CD4-positive, alpha-beta T cell treated with Interferon alpha-2 for 1 hour (primary cell): ENCODE measurements at regions not wholly inside any gene's neighbourhood (a gene's known extent, or its start where the extent isn't known, plus 50 kb on each side); places are given as distances from the start of the nearest gene placed in this dataset.
"Not testable (repeated sequence)": the region's sequence is repeated elsewhere in the genome, so short reads cannot be mapped to it uniquely, and the experiment has no call there.

Experiments used
- DNase-seq, 2 donors: peaks; one replicate each; pipeline ENCODE4 v3.0.0-alpha.2; 2020 to 2022

DNA sequence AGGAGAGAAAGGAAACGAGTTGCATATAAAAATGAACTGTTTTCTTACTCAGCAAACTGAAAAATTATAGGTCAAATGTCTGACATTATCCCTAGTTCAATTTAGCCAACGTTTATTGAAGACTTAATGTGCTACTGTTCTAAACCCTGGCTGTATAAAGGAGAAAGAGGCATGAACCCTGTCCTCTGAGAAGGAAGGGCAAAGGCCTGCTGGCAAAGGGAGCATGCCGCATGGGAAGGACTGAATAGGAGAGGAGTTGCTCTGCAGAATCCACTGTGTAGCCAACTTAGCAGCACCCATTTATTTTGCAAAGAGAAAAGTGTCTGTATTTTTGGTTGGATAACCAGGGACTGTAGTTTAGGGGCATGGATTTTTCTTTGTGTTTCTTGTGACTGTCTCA, 132.5 kb downstream of the GOSR1 start:
- DNase-seq: not testable (repeated sequence)

DNA sequence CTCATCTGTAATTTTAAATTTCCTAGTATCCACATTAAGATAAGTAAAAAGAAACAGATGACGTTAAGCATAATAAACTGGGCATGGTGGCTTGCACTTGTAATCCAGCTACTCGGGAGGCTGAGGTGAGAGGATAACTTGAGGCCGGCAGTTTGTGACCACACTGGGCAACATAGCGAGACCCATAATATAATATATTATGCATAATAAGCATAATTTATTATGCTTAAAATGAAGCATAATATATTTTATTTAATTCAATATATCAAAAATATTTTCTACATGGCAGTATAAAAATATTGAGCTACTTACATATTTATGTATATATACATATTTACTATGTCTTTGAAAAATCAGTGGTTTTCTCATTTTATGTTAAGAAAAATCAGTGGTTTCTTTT, 128.3 kb downstream of the GOSR1 start:
- DNase-seq: no peak

DNA sequence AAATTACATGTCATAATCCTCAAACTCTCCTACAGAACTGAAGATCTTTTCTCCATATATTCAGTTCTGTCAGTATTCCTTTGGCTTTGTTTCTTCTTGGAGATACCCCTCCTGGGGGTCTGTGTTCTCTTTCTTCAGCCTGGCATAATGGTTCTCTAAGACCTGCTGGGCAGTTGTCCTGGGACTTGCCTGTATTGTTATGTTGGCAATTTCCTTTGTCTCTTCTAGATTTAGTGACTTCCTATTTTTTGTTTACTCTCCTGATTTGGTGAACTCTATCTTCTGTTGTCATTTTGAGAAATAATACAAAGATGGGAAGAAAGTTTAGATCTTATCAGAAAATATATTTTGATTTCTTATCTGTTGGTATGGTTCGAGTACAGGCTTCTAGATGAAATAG, 127.8 kb downstream of the GOSR1 start:
- DNase-seq: no peak

DNA sequence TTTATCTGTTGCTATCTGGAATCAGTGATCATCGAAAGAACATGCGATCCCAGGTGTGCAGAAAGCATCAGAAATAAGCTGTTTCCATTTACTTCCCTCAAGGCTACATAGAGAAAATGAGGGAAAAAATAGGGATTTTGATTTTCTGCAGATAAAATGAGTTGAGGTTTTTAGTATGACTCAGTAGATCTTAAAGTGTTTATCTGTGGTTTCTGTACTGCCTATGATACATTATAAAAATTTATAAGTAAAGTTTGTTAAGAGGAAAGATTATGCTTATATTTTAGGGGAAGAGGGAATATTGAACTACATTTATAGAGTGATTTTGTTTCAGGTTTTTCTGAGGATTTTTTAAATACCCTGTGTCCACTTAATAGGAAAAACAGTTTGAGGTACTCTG, 125.2 kb downstream of the GOSR1 start:
- DNase-seq: not testable (repeated sequence)

DNA sequence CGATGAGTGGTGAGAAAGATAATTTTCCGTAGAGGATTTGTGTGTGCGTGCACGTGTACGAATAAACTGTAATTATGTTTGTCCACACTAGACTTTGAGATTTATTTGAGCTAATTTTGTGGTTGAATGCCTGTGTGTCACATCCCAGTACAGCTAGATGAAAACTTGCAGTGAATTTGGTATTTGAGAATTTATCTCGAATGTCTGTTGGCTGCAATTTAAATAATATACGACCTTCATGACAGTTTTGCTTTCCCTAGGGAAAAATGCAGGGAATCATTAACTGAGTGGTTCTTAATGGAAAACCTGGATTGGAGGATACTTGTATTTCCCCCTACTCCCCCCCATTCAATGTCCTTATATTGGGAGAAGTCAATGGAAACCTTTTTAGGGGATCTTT, 124.8 kb downstream of the GOSR1 start:
- not testable (repeated sequence) for DNase-seq

DNA sequence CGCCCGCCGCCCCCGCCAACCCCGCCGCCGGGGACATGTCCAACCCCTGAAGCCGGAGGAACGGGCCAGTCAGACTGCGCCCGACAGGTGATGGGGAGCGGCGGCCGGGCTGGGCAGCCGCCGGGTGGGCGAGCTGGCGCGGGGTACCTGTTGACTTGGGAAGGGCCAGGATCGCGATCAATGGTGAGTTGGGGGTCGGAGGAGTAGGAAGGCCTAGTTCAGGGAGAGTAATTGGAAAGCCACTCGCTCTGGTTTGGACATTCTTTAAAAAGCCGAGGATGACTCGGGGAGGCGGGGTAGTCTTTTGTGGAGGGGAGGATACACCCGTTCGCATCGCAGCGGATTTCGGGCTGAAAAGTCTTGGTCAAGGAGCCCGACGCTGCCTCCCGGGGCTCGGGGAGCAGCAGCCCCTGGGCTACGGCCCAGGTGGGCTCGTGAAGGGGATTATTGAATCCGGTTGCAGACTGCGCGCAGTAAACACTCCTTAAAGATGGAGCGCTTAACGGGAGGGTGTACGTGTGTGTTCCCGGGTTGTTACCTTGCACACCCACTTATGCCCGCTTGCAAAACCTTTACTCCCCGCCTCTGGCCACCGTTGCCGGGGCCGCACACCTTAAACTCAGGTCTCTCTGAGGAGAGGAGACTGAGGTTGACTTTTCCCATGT, 123.8 kb downstream of the GOSR1 start:
- peak in 1 of 2 donors; percentile 10 for DNase-seq

DNA sequence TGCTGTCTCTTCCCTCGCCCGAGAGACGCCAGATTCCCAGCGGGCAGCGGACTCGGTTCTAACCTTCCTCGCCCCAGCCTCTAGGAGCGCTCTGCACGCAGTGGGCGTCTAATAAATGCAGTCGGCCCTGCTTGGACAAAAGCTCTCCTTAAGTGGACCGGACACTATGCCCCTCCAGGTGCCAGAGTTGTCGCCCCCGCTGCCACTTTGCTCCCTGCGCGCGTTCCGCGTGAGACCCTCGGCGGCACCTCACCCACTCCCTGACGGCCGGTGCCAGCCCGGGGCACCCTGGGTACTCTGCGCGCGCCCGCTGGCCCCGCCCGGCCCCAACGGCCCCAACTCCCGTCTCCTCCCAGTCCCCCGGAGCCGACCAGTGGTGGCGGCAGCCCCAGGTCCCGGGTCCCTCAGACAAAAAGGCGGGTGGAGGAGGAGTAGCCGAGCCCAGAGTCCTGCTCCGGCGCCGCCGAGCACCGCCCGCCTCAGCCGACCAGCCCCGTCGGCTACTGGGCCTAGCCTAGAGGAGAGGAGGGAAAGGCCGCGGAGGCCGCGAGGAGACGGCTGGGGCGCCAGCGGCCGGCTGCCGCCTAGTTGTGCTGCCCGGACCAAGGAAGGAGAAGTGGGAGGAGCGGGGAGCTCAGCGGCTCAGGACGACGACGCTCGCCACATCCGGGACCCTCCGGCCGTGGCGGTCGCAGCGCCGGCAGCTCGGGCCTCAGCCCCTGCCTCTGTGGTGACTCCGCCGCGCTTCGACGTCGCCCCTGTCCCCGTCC, 123.0 kb downstream of the GOSR1 start:
- peak; percentile 57 to 60 for DNase-seq

DNA sequence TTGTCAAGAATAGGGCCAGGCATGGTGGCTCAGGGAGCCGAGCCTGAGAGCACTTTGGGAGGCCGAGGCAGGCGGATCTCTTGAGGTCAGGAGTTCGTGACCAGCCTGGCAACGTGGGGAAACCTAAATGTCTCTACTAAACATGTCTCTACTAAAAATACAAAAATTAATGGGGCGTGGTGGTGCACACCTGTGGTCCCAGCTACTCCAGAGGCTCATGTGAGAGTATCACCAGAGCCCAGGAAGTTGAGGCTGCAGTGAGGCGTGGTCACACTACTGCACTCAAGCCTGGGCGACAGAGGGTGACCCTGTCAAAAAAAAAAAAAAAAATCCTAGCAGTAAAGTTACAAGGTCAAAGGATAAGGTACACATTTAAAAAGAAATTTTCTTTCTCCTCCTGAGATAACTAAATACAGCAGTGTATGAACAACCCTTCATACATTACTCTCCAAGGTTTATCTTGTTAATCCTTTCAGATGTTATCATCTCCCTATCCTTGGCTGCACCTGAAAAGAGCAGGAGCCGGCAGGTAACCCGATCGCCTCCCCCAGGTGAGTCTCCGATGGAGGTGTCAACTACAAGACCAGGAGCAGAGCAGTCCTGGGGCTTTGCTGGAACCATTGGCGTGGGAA, 122.3 kb downstream of the GOSR1 start:
- no peak for DNase-seq

DNA sequence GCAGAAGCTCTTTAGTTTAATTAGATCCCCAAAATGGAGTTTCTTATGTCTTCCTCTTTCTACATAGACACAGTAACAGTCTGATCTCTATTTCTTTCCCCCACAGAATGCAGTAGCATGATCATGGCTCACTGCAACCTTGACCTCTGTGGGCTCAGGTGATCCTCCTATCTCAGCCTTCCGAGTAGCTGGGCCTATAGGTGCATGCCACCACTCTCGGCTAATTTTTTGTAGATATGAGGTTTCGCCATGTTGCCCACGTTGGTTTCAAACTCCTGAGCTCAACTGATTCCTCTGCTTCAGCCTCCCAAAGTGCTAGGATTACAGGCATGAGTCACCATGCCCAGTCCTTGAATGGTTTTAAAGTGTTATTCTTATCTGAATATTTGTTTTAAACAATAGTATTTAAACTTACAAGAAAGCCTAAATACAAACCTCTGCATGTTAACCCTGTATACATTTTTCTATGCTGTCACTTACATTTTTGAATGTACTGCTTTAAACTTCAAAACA, 120.6 kb downstream of the GOSR1 start:
- no peak for DNase-seq

DNA sequence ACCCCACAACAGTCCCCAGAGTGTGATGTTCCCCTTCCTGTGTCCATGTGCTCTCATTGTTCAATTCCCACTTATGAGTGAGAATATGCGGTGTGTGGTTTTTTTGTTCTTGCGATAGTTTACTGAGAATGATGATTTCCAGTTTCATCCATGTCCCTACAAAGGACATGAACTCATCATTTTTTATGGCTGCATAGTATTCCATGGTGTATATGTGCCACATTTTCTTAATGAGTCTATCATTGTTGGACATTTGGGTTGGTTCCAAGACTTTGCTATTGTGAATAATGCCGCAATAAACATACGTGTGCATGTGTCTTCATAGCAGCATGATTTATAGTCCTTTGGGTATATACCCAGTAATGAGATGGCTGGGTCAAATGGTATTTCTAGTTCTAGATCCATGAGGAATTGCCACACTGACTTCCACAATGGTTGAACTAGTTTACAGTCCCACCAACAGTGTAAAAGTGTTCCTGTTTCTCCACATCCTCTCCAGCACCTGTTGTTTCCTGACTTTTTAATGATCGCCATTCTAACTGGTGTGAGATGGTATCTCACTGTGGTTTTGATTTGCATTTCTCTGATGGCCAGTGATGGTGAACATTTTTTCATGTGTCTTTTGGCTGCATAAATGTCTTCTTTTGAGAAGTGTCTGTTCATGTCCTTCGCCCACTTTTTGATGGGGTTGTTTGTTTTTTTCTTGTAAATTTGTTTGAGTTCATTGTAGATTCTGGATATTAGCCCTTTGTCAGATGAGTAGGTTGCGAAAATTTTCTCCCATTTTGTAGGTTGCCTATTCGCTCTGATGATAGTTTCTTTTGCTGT, 120.0 kb downstream of the GOSR1 start:
- DNase-seq: not testable (repeated sequence)

DNA sequence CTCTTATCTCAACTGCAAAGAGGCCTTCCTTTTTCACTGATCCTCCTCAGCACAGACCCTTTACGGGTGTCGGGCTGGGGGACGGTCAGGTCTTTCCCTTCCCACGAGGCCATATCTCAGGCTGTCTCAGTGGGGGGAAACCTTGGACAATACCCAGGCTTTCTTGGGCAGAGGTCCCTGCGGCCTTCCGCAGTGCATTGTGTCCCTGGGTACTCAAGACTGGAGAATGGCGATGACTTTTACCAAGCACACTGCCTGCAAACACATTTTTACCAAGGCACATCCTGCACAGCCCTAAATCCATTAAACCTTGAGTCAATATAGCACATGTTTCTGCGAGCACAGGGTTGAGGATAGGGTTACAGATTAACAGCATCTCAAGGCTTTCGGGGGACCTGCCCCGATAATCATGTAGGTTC, 117.8 kb downstream of the GOSR1 start:
- not testable (repeated sequence) for DNase-seq

DNA sequence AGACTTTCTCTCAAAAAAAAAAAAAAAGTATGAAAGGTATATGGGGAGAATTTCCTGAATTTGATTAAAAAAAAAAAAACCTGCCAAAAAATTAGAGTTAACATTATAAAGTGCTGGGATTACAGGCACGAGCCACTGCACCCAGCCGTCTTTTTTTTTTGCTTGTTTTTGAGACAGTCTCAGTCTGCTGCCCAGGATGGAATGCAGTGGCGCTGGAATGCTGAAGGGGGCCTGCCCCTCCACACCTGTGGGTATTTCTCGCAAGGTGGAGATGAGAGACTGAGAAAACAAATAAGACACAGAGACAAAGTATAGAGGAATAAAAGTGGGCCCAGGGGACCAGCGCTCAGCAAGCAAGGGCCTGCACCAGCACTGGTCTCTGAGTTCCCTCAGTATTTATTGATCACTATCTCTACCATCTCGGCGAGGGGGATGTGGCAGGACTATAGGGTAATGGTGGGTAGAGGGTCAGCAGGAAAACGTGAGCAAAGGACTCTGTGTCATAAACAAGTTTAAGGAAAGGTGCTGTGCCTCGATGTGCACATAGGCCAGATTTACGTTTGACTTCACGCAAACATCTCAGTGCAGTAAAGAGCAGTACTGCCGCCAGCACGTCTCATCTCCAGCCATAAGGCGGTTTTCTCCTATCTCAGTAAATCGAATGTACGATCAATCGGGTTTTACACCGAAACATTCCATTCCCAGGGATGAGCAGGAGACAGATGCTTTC, 117.2 kb downstream of the GOSR1 start:
- no peak for DNase-seq

DNA sequence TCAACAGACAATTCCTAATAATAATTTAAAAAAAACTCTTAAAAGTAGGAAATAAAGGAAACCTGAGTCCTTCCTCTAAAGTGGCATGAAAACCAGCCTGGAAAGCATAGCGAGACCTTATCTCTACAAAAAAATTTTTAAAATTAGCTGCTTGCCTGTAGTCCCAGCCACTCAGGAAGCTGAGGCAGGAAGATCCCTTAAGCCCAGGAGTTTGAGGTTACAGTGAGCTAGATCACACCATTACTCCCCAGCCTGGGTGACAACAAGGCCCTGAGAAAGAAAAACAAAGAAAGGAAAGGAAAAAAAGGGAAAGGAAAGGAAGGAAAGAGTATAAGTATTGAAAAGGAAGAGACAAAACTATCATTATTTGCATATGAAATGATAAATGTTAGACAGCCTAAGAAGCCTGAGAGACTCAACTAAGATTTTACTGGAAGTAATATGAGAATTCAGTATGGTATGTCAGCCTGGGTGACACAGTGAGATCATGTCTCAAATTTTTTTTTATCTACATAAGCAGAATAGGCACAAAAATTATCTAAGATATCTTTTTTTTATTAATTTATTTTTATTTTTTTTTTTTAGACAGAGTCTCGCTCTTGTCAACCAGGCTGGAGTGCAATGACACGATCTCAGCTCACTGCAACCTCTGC, 113.0 kb downstream of the GOSR1 start:
- no peak for DNase-seq

DNA sequence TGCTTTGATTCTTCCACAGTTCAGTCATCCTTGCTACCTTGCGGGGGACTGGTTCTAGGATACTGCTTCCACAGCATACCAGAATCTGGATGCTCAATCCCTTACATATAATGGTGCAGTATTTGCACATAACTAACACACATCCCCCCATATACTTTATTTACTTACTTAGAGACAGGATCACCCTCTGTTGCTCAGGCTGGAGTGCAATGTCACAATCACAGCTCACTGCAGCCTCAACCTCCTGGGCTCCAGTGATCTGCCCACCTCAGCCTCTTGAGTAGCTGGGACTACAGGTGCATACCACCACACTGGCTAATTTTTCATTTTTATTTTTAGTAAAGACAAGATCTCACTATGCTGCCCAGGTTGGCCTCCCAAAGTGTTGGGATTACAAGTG, 112.2 kb downstream of the GOSR1 start:
- DNase-seq: no peak

DNA sequence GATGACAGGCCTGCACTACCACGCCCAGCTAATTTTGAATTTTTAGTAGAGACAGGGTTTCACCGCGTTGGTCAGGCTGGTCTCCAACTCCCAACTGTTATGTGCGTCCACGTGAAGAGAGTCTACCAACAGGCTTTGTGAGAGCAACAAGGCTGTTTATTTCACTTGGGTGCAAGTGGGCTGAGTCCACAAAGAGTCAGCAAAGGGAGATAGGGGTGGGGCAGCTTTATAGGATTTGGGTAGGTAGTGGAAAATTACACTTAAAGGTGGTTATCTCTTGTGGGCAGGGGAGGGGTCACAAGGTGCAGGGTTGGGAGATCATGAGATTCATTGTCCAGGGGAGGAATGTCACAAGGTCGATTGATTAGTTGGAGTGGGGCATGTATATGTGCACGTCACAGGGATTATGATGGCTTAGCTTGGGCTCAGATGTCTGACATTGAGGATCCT, 111.6 kb downstream of the GOSR1 start:
- DNase-seq: no peak

DNA sequence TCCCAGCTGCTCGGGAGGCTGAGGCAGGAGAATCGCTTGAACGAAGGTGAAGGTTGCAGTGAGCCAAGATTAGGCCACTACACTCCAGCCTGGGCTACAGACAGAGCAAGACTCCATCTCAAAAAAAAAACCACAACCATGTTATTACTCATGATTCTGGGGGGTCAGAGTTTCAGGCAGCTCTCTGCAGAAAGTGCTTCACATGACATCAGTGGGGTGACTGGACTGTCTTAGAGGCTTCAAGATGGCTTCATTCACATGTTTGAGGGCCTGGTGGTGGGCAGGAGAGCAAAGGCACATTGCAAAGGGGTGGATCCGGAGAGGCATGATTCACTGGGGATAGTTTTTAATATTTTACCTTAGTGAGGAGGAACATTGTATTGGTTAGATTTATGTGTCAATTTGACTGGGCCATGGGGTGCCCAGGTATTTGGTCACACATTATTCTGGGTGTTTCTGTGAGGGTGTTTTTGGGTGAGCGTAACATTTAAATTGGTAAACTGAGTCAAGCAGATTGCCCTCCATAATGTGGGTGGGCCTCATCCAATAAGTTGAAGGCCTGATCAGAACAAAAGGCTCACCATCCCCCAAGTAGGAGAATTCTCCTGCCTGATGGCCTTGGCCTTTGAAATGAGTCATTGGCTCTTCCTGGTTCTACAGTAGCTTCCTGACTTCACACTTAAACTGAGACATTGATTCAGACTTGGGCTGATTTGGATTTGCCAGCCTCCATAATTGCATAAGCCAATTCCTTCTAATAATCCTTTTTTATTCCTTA, 109.8 kb downstream of the GOSR1 start:
- DNase-seq: no peak

DNA sequence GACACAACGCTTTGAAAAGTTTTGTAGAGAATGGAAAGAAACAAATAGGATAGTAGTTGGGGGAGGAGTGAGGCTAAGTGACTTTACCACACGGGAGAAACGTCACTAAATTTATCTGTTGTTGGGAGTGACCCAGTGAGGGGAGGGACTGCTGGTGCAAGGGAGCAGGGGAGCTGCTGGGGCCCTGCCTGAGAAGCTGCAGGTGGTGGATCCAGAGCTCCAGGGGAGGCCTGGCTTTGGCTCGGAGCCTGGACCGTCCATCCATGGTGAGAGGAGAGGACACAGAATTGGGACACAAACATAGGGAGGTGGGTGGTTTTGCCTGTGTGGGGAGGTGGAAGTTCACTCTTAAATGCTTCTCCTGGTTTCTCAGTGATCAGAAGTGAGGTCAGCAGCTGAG, 107.6 kb downstream of the GOSR1 start:
- no peak for DNase-seq

DNA sequence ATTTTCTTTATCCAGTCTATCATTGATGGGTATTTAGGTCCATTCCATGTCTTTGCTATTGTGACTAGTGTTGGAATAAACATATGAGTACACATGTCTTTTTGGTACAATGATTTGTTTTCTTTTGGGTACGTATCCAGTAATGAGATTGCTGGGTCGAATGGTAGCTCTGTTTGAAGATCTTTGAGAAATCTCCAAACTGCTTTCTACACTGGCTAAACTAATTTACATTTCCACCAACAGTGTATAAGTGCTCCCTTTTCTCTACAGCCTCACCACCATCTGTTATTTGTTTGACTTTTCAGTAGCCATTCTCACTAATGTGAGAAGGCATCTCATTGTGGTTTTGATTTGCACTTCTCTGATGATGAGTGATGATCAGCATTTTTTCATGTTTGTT, 103.7 kb downstream of the GOSR1 start:
- DNase-seq: no peak

DNA sequence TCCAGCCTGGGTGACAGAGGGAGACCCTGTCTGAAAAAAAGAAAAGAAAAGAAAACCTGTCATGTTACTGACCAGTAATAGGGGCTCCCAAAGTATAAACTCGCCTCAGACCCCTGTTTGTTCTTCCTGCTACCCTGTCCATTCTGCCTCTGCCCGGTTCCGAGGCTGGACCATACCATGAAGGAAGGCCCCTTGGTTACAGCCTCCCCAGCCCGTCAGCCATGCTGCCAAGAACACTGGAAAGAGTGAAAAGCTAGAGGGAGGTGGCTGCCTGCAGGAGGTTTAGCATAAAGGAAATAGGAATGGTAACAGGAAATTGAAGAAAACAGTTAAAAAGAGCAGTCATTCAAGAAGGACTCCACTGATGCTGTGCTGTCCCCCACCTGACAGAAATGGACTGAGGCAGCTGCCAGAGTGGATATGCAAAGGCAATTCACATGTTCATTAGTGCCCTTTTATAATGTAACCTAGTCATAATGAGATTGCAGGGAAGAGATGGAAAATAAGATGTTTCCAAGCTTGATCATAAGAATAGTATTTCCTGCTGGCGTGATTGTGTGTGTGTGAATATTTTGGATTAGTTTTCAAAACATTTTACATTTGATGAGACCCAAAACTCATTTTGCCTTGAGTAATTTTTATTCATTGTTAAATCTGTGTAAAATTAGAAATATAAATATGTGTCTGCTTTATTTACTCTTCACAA, 102.6 kb downstream of the GOSR1 start:
- no peak for DNase-seq
